K562 (cell line): ENCODE measurements at regions not wholly inside any gene's neighbourhood (a gene's known extent, or its start where the extent isn't known, plus 50 kb on each side); places are given as distances from the start of the nearest gene placed in this dataset.

Experiments
- ATAC-seq: fragments of 200-7000 bp; cut with Tn5 transposase; 3 replicates; pipeline ENCODE4 v1.9.1; 2020; ENCODE audit warnings: moderate library complexity
- BruUV-seq: library from RNA; stranded (reverse); fragments of 400-500 nt; replicated peaks from 2 replicates; lab custom pipeline; 2021; lab: Mats Ljungman, UMichigan
- CTCF ChIA-PET: fragments of 300-600 bp; formaldehyde crosslinking; extraction: SDS; loops from one replicate; lab custom pipeline; 2021; ENCODE audit warnings: low intra/inter-chr PET ratio; lab: Yijun Ruan, JAX
- POLR2A ChIA-PET: fragments of 300-600, 350-650 bp; sonication (Branson Sonifier 250); formaldehyde crosslinking; extraction: SDS; loops from one replicate; lab custom pipeline; 2021; ENCODE audit warnings: antibody characterized with exemption, inconsistent platforms; lab: Yijun Ruan, JAX
- DNase-seq, 4 experiments: peaks; one replicate each; pipeline versions ENCODE4 v3.0.0 to v3.0.0-alpha.2; 2011 to 2018; ENCODE audit warnings: low spot score in 3 of 4, mixed read lengths in 3 of 4; ENCODE audit errors: extremely low read depth in 1 of 4
- FAIRE-seq: peaks from 2 replicates; lab custom pipeline; 2011; peaks lifted over from hg19 to GRCh38; lab: Jason Lieb, UNC
- H2AFZ ChIP-seq: 2 replicates; pipeline ENCODE4 v1.6.0; 2011; ENCODE audit warnings: low read depth, low read length, control low read depth, inconsistent platforms
- H3K27ac ChIP-seq: fragments of 200-600 bp; 3 replicates; pipeline ENCODE4 v1.8.0; 2011; ENCODE audit warnings: low read depth, mild to moderate bottlenecking, control low read depth, inconsistent platforms, low read length, moderate library complexity, mixed read lengths; ENCODE audit errors: extremely low read depth
- H3K27me3 ChIP-seq, 2 experiments: fragments of 300-600 bp in 1 of 2; 2 replicates in 1 of 2; 3 replicates in 1 of 2; pipeline versions ENCODE4 v1.6.0 to v1.8.0; 2011; ENCODE audit warnings: inconsistent platforms in 2 of 2, low read length in 2 of 2, mild to moderate bottlenecking in 1 of 2, mixed read lengths in 1 of 2, moderate library complexity in 1 of 2; ENCODE audit not compliant: control insufficient read depth in 2 of 2, insufficient read depth in 2 of 2
- H3K36me3 ChIP-seq: fragments of 300-600 bp; 3 replicates; pipeline ENCODE4 v1.8.0; 2011; ENCODE audit warnings: mild to moderate bottlenecking, low read length, inconsistent platforms; ENCODE audit not compliant: control insufficient read depth, insufficient read depth
- H3K4me1 ChIP-seq, 2 experiments: fragments of 200-600 bp in 1 of 2; replicated peaks in 1 of 2; 2 replicates in 1 of 2; 3 replicates in 1 of 2; pipeline versions ENCODE4 v1.5.1 to v1.8.0; 2011; ENCODE audit warnings: inconsistent platforms in 2 of 2, low read length in 2 of 2, mild to moderate bottlenecking in 1 of 2, mixed read lengths in 1 of 2, moderate library complexity in 1 of 2; ENCODE audit not compliant: control insufficient read depth in 2 of 2, insufficient read depth in 2 of 2
- H3K4me2 ChIP-seq: 2 replicates; pipeline ENCODE4 v1.6.1; 2011; ENCODE audit warnings: low read length, control low read depth, inconsistent platforms, mixed read lengths; ENCODE audit not compliant: insufficient read depth
- H3K4me3 ChIP-seq: fragments of 200-600 bp; sonication (generic), shearing (Covaris generic); 2 replicates; pipeline ENCODE4 v1.5.1; 2016; ENCODE audit warnings: control low read depth, inconsistent platforms
- H3K79me2 ChIP-seq: fragments of 200-600 bp; 3 replicates; pipeline ENCODE4 v1.8.0; 2011; ENCODE audit warnings: low read length, inconsistent platforms; ENCODE audit not compliant: control insufficient read depth, insufficient read depth
- H3K9ac ChIP-seq, 2 experiments: 2 replicates each; pipeline versions ENCODE4 v1.6.0 to v1.6.1; 2011; ENCODE audit warnings: low read depth in 2 of 2, low read length in 2 of 2, control low read depth in 1 of 2, inconsistent platforms in 1 of 2, mild to moderate bottlenecking in 1 of 2, mixed read lengths in 1 of 2; ENCODE audit not compliant: insufficient read depth in 1 of 2
- H3K9me1 ChIP-seq: one replicate; pipeline ENCODE4 v1.6.0; 2011; ENCODE audit warnings: inconsistent platforms, mild to moderate bottlenecking, low read length, moderate library complexity; ENCODE audit not compliant: control insufficient read depth, insufficient read depth
- H3K9me3 ChIP-seq: replicated peaks from 2 replicates; pipeline ENCODE4 v1.5.1; 2011; ENCODE audit warnings: low read depth, low read length, inconsistent platforms; ENCODE audit not compliant: control insufficient read depth, insufficient read depth
- H4K20me1 ChIP-seq: replicated peaks from 2 replicates; pipeline ENCODE4 v1.6.1; 2011; ENCODE audit warnings: low read length, inconsistent platforms, mixed read lengths; ENCODE audit not compliant: control insufficient read depth, insufficient read depth
- FOXK2 ChIP-seq, 2 experiments: fragments of 450-650 bp; IDR thresholded peaks in 1 of 2; conservative IDR thresholded peaks in 1 of 2; 2 replicates each; pipeline ENCODE4 v1.6.1; 2016; ENCODE audit warnings: low read depth in 2 of 2, mild to moderate bottlenecking in 1 of 2
- KAT7 ChIP-seq: sonication (generic); formaldehyde crosslinking; IDR thresholded peaks from 2 replicates; pipeline ENCODE4 v1.8.0; 2022; ENCODE audit warnings: missing genetic modification reagents, mild to moderate bottlenecking, borderline replicate concordance
- KLF10 ChIP-seq: fragments of 250-450 bp; sonication (Bioruptor Pico); IDR thresholded peaks from 2 replicates; pipeline ENCODE4 v1.6.1; 2021; ENCODE audit warnings: matching md5 sums
- MEF2A ChIP-seq: IDR thresholded peaks from 2 replicates; pipeline ENCODE4 v1.6.1; 2011; ENCODE audit warnings: low read depth, mild to moderate bottlenecking, low read length, moderate library complexity; ENCODE audit not compliant: control insufficient read depth
- MYNN ChIP-seq, 2 experiments: sonication (generic); formaldehyde crosslinking in 1 of 2; IDR thresholded peaks; 2 replicates each; pipeline versions ENCODE4 v1.5.0 to v1.6.1; 2016 to 2020; ENCODE audit warnings: antibody characterized with exemption in 1 of 2, missing genetic modification reagents in 1 of 2
- NELFE ChIP-seq: IDR thresholded peaks from 2 replicates; pipeline ENCODE4 v1.6.1; 2011; ENCODE audit warnings: mild to moderate bottlenecking; ENCODE audit not compliant: insufficient read depth, insufficient read length
- NFIC ChIP-seq: fragments of 450-650 bp; IDR thresholded peaks from 2 replicates; pipeline ENCODE4 v1.6.1; 2017; ENCODE audit warnings: mild to moderate bottlenecking, inconsistent platforms
- RUNX1 ChIP-seq: sonication (generic); IDR thresholded peaks from 2 replicates; pipeline ENCODE4 v1.6.1; 2016; ENCODE audit warnings: antibody characterized with exemption, low read depth
- SMAD4 ChIP-seq: fragments of 250-450 bp; sonication (Bioruptor Pico); conservative IDR thresholded peaks from 2 replicates; pipeline ENCODE4 v1.8.0; 2021; ENCODE audit warnings: inconsistent platforms, mild to moderate bottlenecking, moderate library complexity
- SMC3 ChIP-seq: conservative IDR thresholded peaks from 2 replicates; pipeline ENCODE4 v1.6.1; 2011; ENCODE audit warnings: low read depth, low read length, improper control_type of control experiment; ENCODE audit not compliant: insufficient read depth
- SRSF1 ChIP-seq: fragments of 200-400 bp; formaldehyde crosslinking; IDR thresholded peaks from 2 replicates; pipeline ENCODE4 v1.6.1; 2017; ENCODE audit warnings: mild to moderate bottlenecking, low read depth, low read length, moderate library complexity
- ZFX ChIP-seq: sonication (generic); formaldehyde crosslinking; IDR thresholded peaks from 2 replicates; pipeline ENCODE4 v1.8.0; 2022; ENCODE audit warnings: mild to moderate bottlenecking, missing genetic modification reagents, moderate library complexity
- ZNF197 ChIP-seq: fragments of 200-800 bp; sonication (Bioruptor generic); IDR thresholded peaks from 2 replicates; pipeline ENCODE4 v1.6.1; 2016; ENCODE audit warnings: low read depth, missing genetic modification characterization, missing compliant biosample characterization
- ZNF644 ChIP-seq: fragments of 200-800 bp; sonication (Bioruptor generic); IDR thresholded peaks from 2 replicates; pipeline ENCODE4 v1.6.1; 2016; ENCODE audit warnings: low read depth, missing genetic modification characterization, missing compliant biosample characterization
- ZNF764 ChIP-seq: fragments of 250-450 bp; sonication (Bioruptor Pico); IDR thresholded peaks from 2 replicates; pipeline ENCODE4 v1.4.0; 2020; ENCODE audit warnings: low read depth, mild to moderate bottlenecking, moderate library complexity
- WGBS: fragments of 100-300 bp; shearing (Covaris generic); methylation state at CpG from one replicate; pipeline ENCODE4 v1.1.6; 2016; ENCODE audit warnings: low coverage, mixed read lengths; ENCODE audit not compliant: insufficient coverage; ENCODE audit errors: missing lambda C conversion rate; 5-methylcytosine and 5-hydroxymethylcytosine counted together
- in situ Hi-C: fragments of 300-500 bp; cut with MboI; formaldehyde crosslinking; loops from 4 replicates; pipeline ENCODE4 v1.15.0; 2018; ENCODE audit warnings: inconsistent platforms, mixed read lengths
- intact Hi-C: fragments of 100-400 bp; cut with micrococcal nuclease; formaldehyde crosslinking; loops from 2 replicates; pipeline ENCODE4 v1.14.2; 2022
- TF ChIP-seq, protein P1 (sequence below): fragments of 450-650 bp; formaldehyde crosslinking; IDR thresholded peaks from 2 replicates; pipeline ENCODE4 v1.4.0; 2020; ENCODE audit warnings: mild to moderate bottlenecking, moderate library complexity
- TF ChIP-seq, protein P2 (sequence below): sonication (generic); formaldehyde crosslinking; IDR thresholded peaks from 2 replicates; pipeline ENCODE4 v1.8.0; 2022; ENCODE audit warnings: mild to moderate bottlenecking, missing genetic modification reagents
- TF ChIP-seq, protein P3 (sequence below): sonication (generic); formaldehyde crosslinking; IDR thresholded peaks from 2 replicates; pipeline ENCODE4 v1.8.1; 2023; ENCODE audit warnings: mild to moderate bottlenecking, missing genetic modification reagents

DNA sequence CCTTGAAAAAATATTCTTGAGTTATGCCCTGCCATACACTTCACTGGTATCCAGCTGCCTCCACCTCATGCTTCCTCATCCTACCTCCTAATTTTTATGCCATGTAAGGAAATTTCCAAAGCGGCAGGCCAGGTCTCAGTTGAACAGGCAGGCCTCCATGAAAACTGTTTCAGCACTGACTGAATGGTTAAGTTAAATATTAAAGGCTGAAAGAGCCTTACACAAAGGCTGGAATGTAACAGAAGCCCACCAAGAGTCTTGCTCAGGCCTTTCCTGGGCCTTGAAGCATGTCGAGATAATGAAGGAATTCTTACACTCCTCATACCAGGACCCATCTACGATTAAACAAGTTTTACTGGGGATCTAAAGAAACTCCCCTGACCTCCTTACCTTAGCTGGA is 359.6 kb upstream of the NOCT start (continued):
- TF ChIP-seq MYNN (IDR thresholded peaks at IDR 0.05) (no peak), MYNN (CRISPR knock-in tag; IDR thresholded peaks at IDR 0.05) (no peak), ZNF197 (no peak), KAT7 (no peak)
- TF ChIP-seq, all 486 proteins: peak for 0

DNA sequence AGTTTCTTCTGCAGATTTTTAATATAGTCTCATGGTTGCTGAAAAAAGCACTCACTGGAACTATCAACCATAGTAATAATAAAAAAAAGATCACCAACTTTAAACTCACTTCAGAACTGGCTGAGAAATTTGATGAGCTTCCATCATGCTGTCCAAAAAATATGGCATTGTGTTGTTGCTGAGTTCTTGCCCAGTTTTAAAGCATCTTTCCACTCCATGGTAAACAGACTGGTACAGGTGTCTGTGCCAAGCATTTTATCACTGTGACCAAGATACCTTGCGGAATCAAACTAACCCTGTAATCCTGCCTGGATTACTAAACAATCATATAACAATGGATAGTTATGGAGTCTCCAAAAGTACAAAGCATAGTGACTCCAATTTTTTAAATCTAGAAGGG is 360.3 kb upstream of the NOCT start:
- no peak for DNase-seq
- Histone ChIP-seq H2AFZ (no peak overlapping the region; the same call in 1 of the 2 replicates), H3K4me3 (no peak overlapping the region), H3K4me1 (peaks cover 0 to 6% of the 10 kb centered on the region in 2 experiments; a peak in 2 of 5 replicates), H3K27me3 (no peaks in the 10 kb centered on the region), H3K4me2 (no peak overlapping the region), H3K27ac (no peak overlapping the region), H3K36me3 (no peaks in the 10 kb centered on the region), H3K9ac (no peak overlapping the region), H4K20me1 (no peaks in the 10 kb centered on the region), H3K9me1 (no peaks in the 10 kb centered on the region), H3K79me2 (no peaks in the 10 kb centered on the region), H3K9me3 (no peaks in the 10 kb centered on the region)
- in situ Hi-C loops: no loop called here
- intact Hi-C loops: no loop called here
- WGBS: 87% methylated on average over 1 of the region's 1 CpG
- no TSS peak for BruUV-seq
- ChIA-PET CTCF (no interaction called here), POLR2A (no interaction called here)
- FAIRE-seq: no peak
- ATAC-seq: no peak
- TF ChIP-seq SMAD4 (no peak), NFIC (no peak), ZFX (CRISPR knock-in tag) (no peak), ZNF644 (tag) (no peak), KLF10 (CRISPR knock-in tag) (no peak), SRSF1 (no peak), FOXK2 (conservative IDR thresholded peaks at IDR 0.05 in 1 of 2, IDR thresholded peaks at IDR 0.05 in 1 of 2; ENCODE audit: low read depth in 2 of 2) (no peak), NELFE (no peak), MEF2A (no peak), ZNF764 (CRISPR knock-in tag) (no peak), SMC3 (no peak), RUNX1 (no peak)
- TF ChIP-seq, protein P1, sequence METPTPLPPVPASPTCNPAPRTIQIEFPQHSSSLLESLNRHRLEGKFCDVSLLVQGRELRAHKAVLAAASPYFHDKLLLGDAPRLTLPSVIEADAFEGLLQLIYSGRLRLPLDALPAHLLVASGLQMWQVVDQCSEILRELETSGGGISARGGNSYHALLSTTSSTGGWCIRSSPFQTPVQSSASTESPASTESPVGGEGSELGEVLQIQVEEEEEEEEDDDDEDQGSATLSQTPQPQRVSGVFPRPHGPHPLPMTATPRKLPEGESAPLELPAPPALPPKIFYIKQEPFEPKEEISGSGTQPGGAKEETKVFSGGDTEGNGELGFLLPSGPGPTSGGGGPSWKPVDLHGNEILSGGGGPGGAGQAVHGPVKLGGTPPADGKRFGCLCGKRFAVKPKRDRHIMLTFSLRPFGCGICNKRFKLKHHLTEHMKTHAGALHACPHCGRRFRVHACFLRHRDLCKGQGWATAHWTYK: no peak
- TF ChIP-seq, protein P2, sequence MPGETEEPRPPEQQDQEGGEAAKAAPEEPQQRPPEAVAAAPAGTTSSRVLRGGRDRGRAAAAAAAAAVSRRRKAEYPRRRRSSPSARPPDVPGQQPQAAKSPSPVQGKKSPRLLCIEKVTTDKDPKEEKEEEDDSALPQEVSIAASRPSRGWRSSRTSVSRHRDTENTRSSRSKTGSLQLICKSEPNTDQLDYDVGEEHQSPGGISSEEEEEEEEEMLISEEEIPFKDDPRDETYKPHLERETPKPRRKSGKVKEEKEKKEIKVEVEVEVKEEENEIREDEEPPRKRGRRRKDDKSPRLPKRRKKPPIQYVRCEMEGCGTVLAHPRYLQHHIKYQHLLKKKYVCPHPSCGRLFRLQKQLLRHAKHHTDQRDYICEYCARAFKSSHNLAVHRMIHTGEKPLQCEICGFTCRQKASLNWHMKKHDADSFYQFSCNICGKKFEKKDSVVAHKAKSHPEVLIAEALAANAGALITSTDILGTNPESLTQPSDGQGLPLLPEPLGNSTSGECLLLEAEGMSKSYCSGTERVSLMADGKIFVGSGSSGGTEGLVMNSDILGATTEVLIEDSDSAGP (CRISPR knock-in tag): no peak
- TF ChIP-seq, protein P3, sequence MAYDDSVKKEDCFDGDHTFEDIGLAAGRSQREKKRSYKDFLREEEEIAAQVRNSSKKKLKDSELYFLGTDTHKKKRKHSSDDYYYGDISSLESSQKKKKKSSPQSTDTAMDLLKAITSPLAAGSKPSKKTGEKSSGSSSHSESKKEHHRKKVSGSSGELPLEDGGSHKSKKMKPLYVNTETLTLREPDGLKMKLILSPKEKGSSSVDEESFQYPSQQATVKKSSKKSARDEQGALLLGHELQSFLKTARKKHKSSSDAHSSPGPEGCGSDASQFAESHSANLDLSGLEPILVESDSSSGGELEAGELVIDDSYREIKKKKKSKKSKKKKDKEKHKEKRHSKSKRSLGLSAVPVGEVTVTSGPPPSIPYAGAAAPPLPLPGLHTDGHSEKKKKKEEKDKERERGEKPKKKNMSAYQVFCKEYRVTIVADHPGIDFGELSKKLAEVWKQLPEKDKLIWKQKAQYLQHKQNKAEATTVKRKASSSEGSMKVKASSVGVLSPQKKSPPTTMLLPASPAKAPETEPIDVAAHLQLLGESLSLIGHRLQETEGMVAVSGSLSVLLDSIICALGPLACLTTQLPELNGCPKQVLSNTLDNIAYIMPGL (CRISPR knock-in tag): no peak
